BJ (cell line): ENCODE measurements at regions not wholly inside any gene's neighbourhood (a gene's known extent, or its start where the extent isn't known, plus 50 kb on each side); places are given as distances from the start of the nearest gene placed in this dataset.
"Not testable (repeated sequence)": the region's sequence is repeated elsewhere in the genome, so short reads cannot be mapped to it uniquely, and the experiment has no call there.

Experiments
- CTCF ChIA-PET: fragments of 350-600 bp; formaldehyde crosslinking; extraction: SDS; loops from one replicate; lab custom pipeline; 2021; ENCODE audit warnings: antibody characterized with exemption, inconsistent platforms; lab: Yijun Ruan, JAX
- POLR2A ChIA-PET: fragments of 300-600 bp; sonication (Branson Sonifier 250); formaldehyde crosslinking; extraction: SDS; loops from one replicate; lab custom pipeline; 2021; ENCODE audit warnings: antibody characterized with exemption; lab: Charles Lee
- DNase-seq: peaks from one replicate; pipeline ENCODE4 v3.0.0-alpha.2; 2011; ENCODE audit warnings: low read depth
- H3K27me3 ChIP-seq: 2 replicates; pipeline ENCODE4 v1.6.0; 2011; ENCODE audit warnings: low read length; ENCODE audit not compliant: control insufficient read depth, insufficient read depth
- H3K36me3 ChIP-seq: 2 replicates; pipeline ENCODE4 v1.5.1; 2011; ENCODE audit warnings: low read length; ENCODE audit not compliant: control insufficient read depth, insufficient read depth
- H3K4me3 ChIP-seq: 2 replicates; pipeline ENCODE4 v1.5.1; 2011; ENCODE audit warnings: low read depth, mild to moderate bottlenecking, control low read depth, low read length
- CTCF ChIP-seq: IDR thresholded peaks from 2 replicates; pipeline ENCODE4 v1.5.1; 2011; ENCODE audit warnings: low read depth, mild to moderate bottlenecking, control low read depth, inconsistent platforms, low read length, moderate library complexity; ENCODE audit not compliant: insufficient read depth

- ChIA-PET CTCF (no interaction called here), POLR2A (no interaction called here)
- Histone ChIP-seq H3K27me3 (no peaks in the 10 kb centered on the region), H3K36me3 (no peaks in the 10 kb centered on the region), H3K4me3 (no peak overlapping the region)
- TF ChIP-seq CTCF, result no peak
- no peak for DNase-seq
Observed at GRCh38 chr17:22707626-22708025, 1015.3 kb downstream of the KCNJ18 start.

DNA sequence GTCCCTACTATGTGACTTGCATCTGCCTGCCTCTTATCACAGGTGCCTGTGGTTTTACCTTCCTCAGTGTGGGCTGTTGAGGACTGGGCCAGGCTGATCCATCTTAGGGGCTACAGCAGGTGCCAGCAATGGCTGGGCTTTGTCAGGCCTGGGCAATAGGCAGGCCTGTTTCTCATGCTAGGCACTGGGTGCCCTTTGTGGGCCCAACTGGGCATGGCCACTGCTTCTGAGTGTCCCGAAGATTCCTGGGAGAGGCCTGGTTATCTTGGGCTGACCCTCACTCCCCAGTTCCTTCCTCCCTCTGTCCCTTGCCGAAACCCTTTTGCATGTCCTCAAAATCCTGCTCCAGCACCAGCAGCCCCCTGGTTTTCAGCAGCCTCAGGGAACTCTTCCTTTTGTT lies 1024.9 kb downstream of the KCNJ18 start:
- POLR2A ChIA-PET, result no interaction called here
- no peaks in the 10 kb centered on the region for H3K27me3 ChIP-seq
- no peaks in the 10 kb centered on the region for H3K36me3 ChIP-seq
- no peak for TF ChIP-seq CTCF
- DNase-seq, result no peak
- H3K4me3 ChIP-seq, result no peak overlapping the region
- CTCF ChIA-PET, result no interaction called here

- H3K36me3 ChIP-seq, result no peaks in the 10 kb centered on the region
- H3K27me3 ChIP-seq, result no peaks in the 10 kb centered on the region
- ChIA-PET CTCF (no interaction called here), POLR2A (no interaction called here)
- TF ChIP-seq CTCF, result no peak
- H3K4me3 ChIP-seq, result no peak overlapping the region
- no peak for DNase-seq
Observed at GRCh38 chr17:22718689-22719088, 1026.4 kb downstream of the KCNJ18 start.

DNA sequence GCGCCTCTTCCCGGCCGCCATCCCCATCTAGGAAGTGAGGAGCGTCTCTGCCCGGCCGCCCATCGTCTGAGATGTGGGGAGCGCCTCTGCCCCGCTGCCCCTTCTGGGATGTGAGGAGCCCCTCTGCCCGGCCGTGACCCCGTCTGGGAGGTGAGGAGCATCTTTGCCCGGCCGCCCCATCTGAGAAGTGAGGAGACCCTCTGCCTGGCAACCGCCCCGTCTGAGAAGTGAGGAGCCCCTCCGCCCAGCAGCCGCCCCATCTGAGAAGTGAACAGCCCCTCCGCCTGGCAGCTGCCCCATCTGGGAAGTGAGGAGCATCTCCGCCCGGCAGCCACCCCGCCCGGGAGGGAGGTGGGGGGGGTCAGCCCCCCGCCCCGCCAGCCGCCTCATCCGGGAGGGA lies 1048.7 kb downstream of the KCNJ18 start:
- H3K36me3 ChIP-seq, H3K27me3 ChIP-seq, DNase-seq, POLR2A ChIA-PET, CTCF ChIA-PET, H3K4me3 ChIP-seq: not testable (repeated sequence)
